ENCODE measurements at regions not wholly inside any gene's neighbourhood (a gene's known extent, or its start where the extent isn't known, plus 50 kb on each side); places are given as distances from the start of the nearest gene placed in this dataset.

GRCh38 chr3:106372806-106373190 lies 504.0 kb upstream of the CBLB start:
- DNase-seq (ENCODE audit: low read depth) = no peak
- TF ChIP-seq, protein P1, sequence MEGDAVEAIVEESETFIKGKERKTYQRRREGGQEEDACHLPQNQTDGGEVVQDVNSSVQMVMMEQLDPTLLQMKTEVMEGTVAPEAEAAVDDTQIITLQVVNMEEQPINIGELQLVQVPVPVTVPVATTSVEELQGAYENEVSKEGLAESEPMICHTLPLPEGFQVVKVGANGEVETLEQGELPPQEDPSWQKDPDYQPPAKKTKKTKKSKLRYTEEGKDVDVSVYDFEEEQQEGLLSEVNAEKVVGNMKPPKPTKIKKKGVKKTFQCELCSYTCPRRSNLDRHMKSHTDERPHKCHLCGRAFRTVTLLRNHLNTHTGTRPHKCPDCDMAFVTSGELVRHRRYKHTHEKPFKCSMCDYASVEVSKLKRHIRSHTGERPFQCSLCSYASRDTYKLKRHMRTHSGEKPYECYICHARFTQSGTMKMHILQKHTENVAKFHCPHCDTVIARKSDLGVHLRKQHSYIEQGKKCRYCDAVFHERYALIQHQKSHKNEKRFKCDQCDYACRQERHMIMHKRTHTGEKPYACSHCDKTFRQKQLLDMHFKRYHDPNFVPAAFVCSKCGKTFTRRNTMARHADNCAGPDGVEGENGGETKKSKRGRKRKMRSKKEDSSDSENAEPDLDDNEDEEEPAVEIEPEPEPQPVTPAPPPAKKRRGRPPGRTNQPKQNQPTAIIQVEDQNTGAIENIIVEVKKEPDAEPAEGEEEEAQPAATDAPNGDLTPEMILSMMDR (IDR thresholded peaks at IDR 0.05; ENCODE audit: insufficient read depth, low read depth, low read length) = no peak
- H3K4me3 ChIP-seq (ENCODE audit: low read depth, low read length) = no peak overlapping the region

DNA sequence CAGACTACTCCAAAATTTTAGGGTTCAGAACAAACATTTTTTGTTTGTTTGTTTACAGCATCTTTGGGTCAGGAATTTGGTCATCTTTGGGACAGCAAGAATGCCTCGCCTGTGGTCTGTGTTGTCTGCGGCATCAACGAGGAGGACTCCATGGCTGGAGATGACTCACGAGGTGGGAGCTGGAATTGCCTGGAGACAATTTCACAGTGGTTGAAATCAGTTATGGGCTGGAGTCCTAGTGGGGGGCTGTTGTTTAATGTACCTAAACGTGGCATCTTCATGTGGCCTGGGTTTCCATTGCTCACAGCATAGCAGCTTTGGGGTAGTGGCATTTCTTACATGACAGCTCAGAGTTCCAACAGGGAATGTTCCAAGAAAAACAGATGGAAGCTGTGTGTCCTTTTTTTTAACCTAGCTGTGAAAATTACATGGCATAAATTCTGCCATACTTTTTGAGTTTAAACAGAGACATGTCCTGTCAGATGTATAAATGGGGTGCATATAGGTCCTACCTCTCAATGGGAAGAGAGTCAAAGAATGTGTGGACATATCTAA lies 507.3 kb upstream of the CBLB start:
- TF ChIP-seq, protein P1 (IDR thresholded peaks at IDR 0.05; ENCODE audit: insufficient read depth, low read depth, low read length) = no peak
- DNase-seq (ENCODE audit: low read depth) = no peak
- no peak overlapping the region for H3K4me3 ChIP-seq (ENCODE audit: low read depth, low read length)

DNA sequence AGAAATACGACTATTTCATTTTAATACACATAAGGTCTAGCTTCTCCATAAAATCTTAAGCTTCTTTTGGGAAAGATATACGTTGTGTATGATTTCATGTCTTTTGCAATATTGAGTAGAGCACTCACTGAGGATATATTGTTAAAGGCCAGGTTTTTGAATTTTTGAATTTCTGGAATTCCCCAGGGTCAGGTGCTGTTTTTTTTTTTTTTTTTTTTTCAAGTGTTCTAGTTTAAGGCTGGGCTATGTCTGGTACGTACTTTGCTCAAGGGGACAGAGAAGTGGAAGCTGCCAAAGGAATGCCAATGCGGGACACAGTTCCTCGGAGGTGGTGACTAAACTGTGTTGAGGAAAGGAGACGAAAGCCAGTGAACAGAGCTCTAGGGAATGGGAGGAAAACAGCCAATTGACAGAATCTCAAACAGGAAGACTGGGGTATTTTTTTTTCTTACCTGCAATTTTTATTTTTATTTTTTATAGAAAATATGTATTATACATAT lies 510.5 kb upstream of the CBLB start:
- DNase-seq (ENCODE audit: low read depth) = no peak
- no peak overlapping the region for H3K4me3 ChIP-seq (ENCODE audit: low read depth, low read length)
- TF ChIP-seq, protein P1 (IDR thresholded peaks at IDR 0.05; ENCODE audit: insufficient read depth, low read depth, low read length) = no peak

DNA sequence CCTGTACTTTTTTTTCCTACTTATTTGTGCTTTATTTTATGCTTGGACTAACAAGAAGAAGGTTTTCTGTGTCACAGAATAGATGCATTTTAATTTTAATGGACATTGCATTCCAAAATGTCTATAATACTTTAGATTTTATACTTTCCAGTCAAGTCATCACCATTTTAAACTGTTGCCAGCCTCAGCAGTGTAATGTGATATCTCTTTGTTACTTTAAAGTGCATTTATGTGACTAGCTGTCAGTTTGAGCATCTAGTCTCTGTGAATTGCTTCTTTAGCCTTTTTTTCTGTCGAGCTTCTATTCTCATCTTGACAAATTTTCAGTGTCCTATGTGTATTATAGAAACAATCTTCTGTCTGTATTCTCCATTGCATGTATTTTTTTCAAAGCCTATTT lies 511.4 kb upstream of the CBLB start:
- no peak for DNase-seq (ENCODE audit: low read depth)
- no peak overlapping the region for H3K4me3 ChIP-seq (ENCODE audit: low read depth, low read length)
- TF ChIP-seq, protein P1 (IDR thresholded peaks at IDR 0.05; ENCODE audit: insufficient read depth, low read depth, low read length) = no peak

DNA sequence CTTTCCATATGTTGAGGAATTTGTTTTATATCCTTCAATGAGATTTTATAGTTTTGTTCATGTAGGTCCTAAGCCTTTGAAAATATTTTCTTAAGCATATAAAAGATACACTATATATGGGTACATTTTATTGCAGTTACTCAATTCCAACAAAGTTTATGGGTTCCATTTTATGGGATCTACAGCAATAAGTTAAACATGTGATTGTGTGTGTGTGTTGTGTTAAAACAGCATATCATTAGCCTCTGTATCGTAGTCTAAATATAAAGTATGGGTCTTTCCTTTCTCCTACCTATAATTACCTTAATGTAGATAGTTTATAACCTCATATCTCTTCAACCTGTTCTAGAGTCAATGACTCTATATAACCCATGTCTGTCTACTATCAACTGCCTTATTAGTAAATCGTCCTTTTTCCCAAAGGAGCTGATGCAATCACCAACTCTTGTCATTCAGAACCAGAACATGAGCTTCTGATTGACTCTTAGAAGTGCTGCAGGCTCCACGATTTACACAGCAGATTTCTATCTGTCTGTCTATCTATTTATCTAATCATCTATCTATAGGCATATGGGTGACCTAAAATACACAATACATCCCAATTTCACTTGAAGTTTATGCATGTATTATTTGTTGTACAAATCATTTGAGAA lies 512.6 kb upstream of the CBLB start:
- TF ChIP-seq, protein P1 (IDR thresholded peaks at IDR 0.05; ENCODE audit: insufficient read depth, low read depth, low read length) = no peak
- no peak overlapping the region for H3K4me3 ChIP-seq (ENCODE audit: low read depth, low read length)
- DNase-seq (ENCODE audit: low read depth) = peak; percentile 40

GRCh38 chr3:106381939-106382335 lies 513.1 kb upstream of the CBLB start:
- no peak overlapping the region for H3K4me3 ChIP-seq (ENCODE audit: low read depth, low read length)
- TF ChIP-seq, protein P1 (IDR thresholded peaks at IDR 0.05; ENCODE audit: insufficient read depth, low read depth, low read length) = no peak
- no peak for DNase-seq (ENCODE audit: low read depth)
